SK-N-SH treated with all-trans-retinoic acid at 6 μM for 48 hours (cell line): ENCODE measurements at regions not wholly inside any gene's neighbourhood (a gene's known extent, or its start where the extent isn't known, plus 50 kb on each side); places are given as distances from the start of the nearest gene placed in this dataset.

Experiments
- CREB5 ChIP-seq: fragments of 250-450 bp; sonication (Bioruptor Pico); IDR thresholded peaks from 2 replicates; pipeline ENCODE4 v1.5.1; 2020; ENCODE audit warnings: low read depth, mild to moderate bottlenecking, moderate library complexity
- PATZ1 ChIP-seq: fragments of 250-450 bp; sonication (Bioruptor Pico); IDR thresholded peaks from 2 replicates; pipeline ENCODE4 v1.8.0; 2020; ENCODE audit warnings: mild to moderate bottlenecking, moderate library complexity, borderline replicate concordance
- POU6F1 ChIP-seq: fragments of 250-450 bp; sonication (Bioruptor Pico); IDR thresholded peaks from 2 replicates; pipeline ENCODE4 v1.8.0; 2021; ENCODE audit warnings: low read depth, mild to moderate bottlenecking, moderate library complexity, borderline replicate concordance
- TOX ChIP-seq: fragments of 250-450 bp; sonication (Bioruptor Pico); IDR thresholded peaks from 2 replicates; pipeline ENCODE4 v1.8.0; 2021; ENCODE audit warnings: mild to moderate bottlenecking, moderate library complexity, borderline replicate concordance
- ZC3H10 ChIP-seq: fragments of 250-450 bp; sonication (Bioruptor Pico); IDR thresholded peaks from 2 replicates; pipeline ENCODE4 v1.5.1; 2021; ENCODE audit warnings: mild to moderate bottlenecking, moderate library complexity
- ZFP3 ChIP-seq: fragments of 250-450 bp; sonication (Bioruptor Pico); IDR thresholded peaks from 2 replicates; pipeline ENCODE4 v1.5.0; 2020; ENCODE audit warnings: mild to moderate bottlenecking, moderate library complexity
- ZNF70 ChIP-seq: fragments of 450-650 bp; formaldehyde crosslinking; IDR thresholded peaks from 2 replicates; pipeline ENCODE4 v1.5.0; 2020; ENCODE audit warnings: mild to moderate bottlenecking, moderate library complexity

- TF ChIP-seq TOX (CRISPR knock-in tag) (no peak), PATZ1 (CRISPR knock-in tag) (no peak), POU6F1 (CRISPR knock-in tag) (no peak), ZC3H10 (CRISPR knock-in tag) (no peak), ZNF70 (CRISPR knock-in tag) (no peak), ZFP3 (CRISPR knock-in tag) (no peak), CREB5 (CRISPR knock-in tag) (no peak)
Measured at GRCh38 chr5:173795601-173796000, 92.5 kb upstream of the CPEB4 start.
